Activated CD8-positive, alpha-beta memory T cell treated with anti-CD3 and anti-CD28 coated beads, Interleukin-2, amount 10 ng/mL, durations not matched to agents 7 days and 5 days (primary cell): ENCODE measurements at regions not wholly inside any gene's neighbourhood (a gene's known extent, or its start where the extent isn't known, plus 50 kb on each side); places are given as distances from the start of the nearest gene placed in this dataset.
"Not testable (repeated sequence)": the region's sequence is repeated elsewhere in the genome, so short reads cannot be mapped to it uniquely, and the experiment has no call there.

Experiments used
- ATAC-seq: fragments of 150-1000 bp; cut with Tn5 transposase; one replicate; pipeline ENCODE4 v1.10.0; 2021; ENCODE audit warnings: moderate library complexity
- CTCF ChIA-PET: fragments of 350-600 bp; sonication (Branson Sonifier 250); formaldehyde crosslinking; loops from one replicate; lab custom pipeline; 2021; ENCODE audit warnings: antibody characterized with exemption; lab: Charles Lee
- DNase-seq: peaks from one replicate; pipeline ENCODE4 v3.0.0-alpha.2; 2020
- H3K27ac Mint-ChIP-seq: one replicate; pipeline ENCODE4 v1.8.0; 2021; ENCODE audit warnings: mild to moderate bottlenecking, mixed read lengths
- H3K27me3 Mint-ChIP-seq: one replicate; pipeline ENCODE4 v1.8.0; 2021; ENCODE audit warnings: mixed read lengths
- H3K36me3 Mint-ChIP-seq: one replicate; pipeline ENCODE4 v1.8.0; 2021; ENCODE audit warnings: mild to moderate bottlenecking, mixed read lengths
- H3K4me1 Mint-ChIP-seq: one replicate; pipeline ENCODE4 v1.8.0; 2021; ENCODE audit warnings: mixed read lengths
- H3K4me3 Mint-ChIP-seq: one replicate; pipeline ENCODE4 v1.8.0; 2021; ENCODE audit warnings: mild to moderate bottlenecking, moderate library complexity, mixed read lengths
- H3K9me3 Mint-ChIP-seq: one replicate; pipeline ENCODE4 v1.8.0; 2022; ENCODE audit warnings: low read depth, mixed read lengths

DNA sequence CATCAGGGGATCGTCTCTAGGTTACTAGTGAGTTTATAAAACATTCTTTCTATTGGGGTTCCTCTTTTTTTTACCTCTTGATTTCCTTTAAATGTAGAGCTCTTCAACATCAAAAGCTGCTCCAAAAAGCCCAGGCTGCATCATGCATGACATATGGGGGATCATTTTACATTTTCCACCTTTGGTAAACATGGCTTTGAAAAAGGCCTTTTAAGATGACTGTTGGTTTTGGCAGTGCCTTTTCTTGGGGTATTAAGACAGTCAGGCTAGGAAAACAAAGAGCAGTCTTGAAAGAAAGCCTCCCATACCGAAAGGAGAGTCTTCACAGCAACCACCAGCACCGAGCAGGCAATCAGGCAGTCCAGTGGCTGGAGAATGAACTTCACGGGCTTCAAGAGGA lies 73.2 kb downstream of the NPEPL1 start:
- no peak for ATAC-seq
- H3K4me3 Mint-ChIP-seq, result no peak overlapping the region
- no peak overlapping the region for H3K27ac Mint-ChIP-seq
- no peaks in the 10 kb centered on the region for H3K36me3 Mint-ChIP-seq
- H3K9me3 Mint-ChIP-seq, result no peaks in the 10 kb centered on the region
- H3K4me1 Mint-ChIP-seq, result no peaks in the 10 kb centered on the region
- peaks cover 65% of the 10 kb centered on the region for H3K27me3 Mint-ChIP-seq
- DNase-seq, result no peak
- CTCF ChIA-PET, result no interaction called here

- H3K4me1 Mint-ChIP-seq, H3K9me3 Mint-ChIP-seq, CTCF ChIA-PET, H3K27ac Mint-ChIP-seq, ATAC-seq, DNase-seq, H3K4me3 Mint-ChIP-seq, H3K36me3 Mint-ChIP-seq: not testable (repeated sequence)
- H3K27me3 Mint-ChIP-seq, result peaks cover 67% of the 10 kb centered on the region
These were observed 75.2 kb downstream of the NPEPL1 start for GRCh38 chr20:58767817-58768216.
